Vagina (tissue), 2 donors: ENCODE measurements at regions not wholly inside any gene's neighbourhood (a gene's known extent, or its start where the extent isn't known, plus 50 kb on each side); places are given as distances from the start of the nearest gene placed in this dataset.

Source experiments
- DNase-seq, 2 donors: peaks; one replicate each; pipeline ENCODE4 v3.0.0-alpha.2; 2017; ENCODE audit errors: extremely low spot score in 2 of 2
- H3K27ac ChIP-seq: fragments of 200-600 bp; sonication (generic); one replicate; pipeline ENCODE4 v1.5.1; 2019
- H3K27me3 ChIP-seq: fragments of 200-600 bp; sonication (generic); one replicate; pipeline ENCODE4 v1.5.1; 2019
- H3K36me3 ChIP-seq, 2 donors: fragments of 200-600 bp; sonication (generic); one replicate each; pipeline ENCODE4 v1.5.1; 2017 to 2019
- H3K4me1 ChIP-seq: fragments of 200-600 bp; sonication (generic); one replicate; pipeline ENCODE4 v1.5.1; 2019
- H3K4me3 ChIP-seq, 2 donors: fragments of 200-600 bp; sonication (generic); 1 replicate in 1 of 2; 2 replicates in 1 of 2; pipeline ENCODE4 v1.5.1; 2016 to 2019
- H3K9me3 ChIP-seq: fragments of 200-600 bp; sonication (generic); one replicate; pipeline ENCODE4 v1.5.1; 2019
- POLR2A ChIP-seq, 2 donors: fragments of 450-650 bp; IDR thresholded peaks; one replicate each; pipeline ENCODE4 v1.6.1; 2017; ENCODE audit warnings: antibody characterized with exemption in 2 of 2, mild to moderate bottlenecking in 2 of 2, moderate library complexity in 2 of 2
- POLR2AphosphoS5 ChIP-seq, 2 donors: sonication (generic); formaldehyde crosslinking; IDR thresholded peaks; one replicate each; pipeline ENCODE4 v1.9.0; 2017; ENCODE audit warnings: antibody characterized with exemption in 2 of 2, mild to moderate bottlenecking in 2 of 2, low read depth in 1 of 2; ENCODE audit not compliant: insufficient read depth in 1 of 2
- intact Hi-C: fragments of 100-400 bp; cut with DNase I; formaldehyde crosslinking; loops from one replicate; pipeline ENCODE4 v1.15.1; 2023
- TF ChIP-seq, protein P1 (sequence below), 3 experiments: fragments of 450-650 bp in 2 of 3; fragments of 200-600 bp in 1 of 3; sonication (generic) in 1 of 3; IDR thresholded peaks; one replicate each; pipeline ENCODE4 v1.5.1; 2017 to 2019; ENCODE audit warnings: antibody characterized with exemption in 3 of 3, mild to moderate bottlenecking in 2 of 3, moderate library complexity in 2 of 3

DNA sequence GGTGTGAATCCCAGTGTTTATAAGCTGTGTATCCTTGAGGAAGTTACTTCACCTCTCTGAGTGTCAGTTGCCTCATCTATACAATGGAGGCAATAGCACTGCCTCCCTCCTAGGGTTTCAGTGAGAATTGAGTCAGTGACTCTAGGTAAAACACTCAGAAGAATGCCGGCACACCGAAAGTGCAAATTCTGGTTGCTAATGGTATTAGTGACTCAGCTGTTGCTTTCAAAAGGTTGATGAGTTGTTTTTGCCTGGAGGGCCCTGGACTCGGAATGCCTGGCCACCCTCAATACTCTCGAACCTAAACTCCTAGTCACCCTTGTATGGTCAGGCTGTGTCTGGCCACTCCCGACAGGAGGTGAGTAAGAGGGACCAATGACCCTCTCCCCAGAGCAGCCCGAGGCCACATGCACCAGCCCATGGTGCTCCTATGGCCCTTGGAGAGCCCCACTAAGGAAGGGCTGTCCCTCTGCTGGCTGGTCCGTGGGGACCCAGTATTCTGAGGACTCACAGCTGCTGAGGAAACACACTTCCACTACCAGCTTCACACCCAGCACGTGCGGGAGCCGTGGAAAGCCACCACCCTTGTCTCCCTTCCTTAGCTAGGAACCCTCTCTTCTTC lies 60.2 kb downstream of the CALML3 start:
- peak overlapping the region; percentile 48 for H3K27ac ChIP-seq

GRCh38 chr10:5585517-5586206 lies 60.9 kb downstream of the CALML3 start:
- intact Hi-C loops = no loop called here
- Histone ChIP-seq H3K36me3 (no peaks in the 10 kb centered on the region), H3K4me1 (peaks cover 43% of the 10 kb centered on the region), H3K27me3 (no peaks in the 10 kb centered on the region), H3K9me3 (no peaks in the 10 kb centered on the region), H3K27ac (peak overlapping the region; percentile 48), H3K4me3 (no peak overlapping the region)
- TF ChIP-seq POLR2A (IDR thresholded peaks at IDR 0.05) (no peak), POLR2AphosphoS5 (IDR thresholded peaks at IDR 0.05; ENCODE audit: insufficient read depth in 1 of 2, low read depth in 1 of 2) (no peak)
- TF ChIP-seq, protein P1, sequence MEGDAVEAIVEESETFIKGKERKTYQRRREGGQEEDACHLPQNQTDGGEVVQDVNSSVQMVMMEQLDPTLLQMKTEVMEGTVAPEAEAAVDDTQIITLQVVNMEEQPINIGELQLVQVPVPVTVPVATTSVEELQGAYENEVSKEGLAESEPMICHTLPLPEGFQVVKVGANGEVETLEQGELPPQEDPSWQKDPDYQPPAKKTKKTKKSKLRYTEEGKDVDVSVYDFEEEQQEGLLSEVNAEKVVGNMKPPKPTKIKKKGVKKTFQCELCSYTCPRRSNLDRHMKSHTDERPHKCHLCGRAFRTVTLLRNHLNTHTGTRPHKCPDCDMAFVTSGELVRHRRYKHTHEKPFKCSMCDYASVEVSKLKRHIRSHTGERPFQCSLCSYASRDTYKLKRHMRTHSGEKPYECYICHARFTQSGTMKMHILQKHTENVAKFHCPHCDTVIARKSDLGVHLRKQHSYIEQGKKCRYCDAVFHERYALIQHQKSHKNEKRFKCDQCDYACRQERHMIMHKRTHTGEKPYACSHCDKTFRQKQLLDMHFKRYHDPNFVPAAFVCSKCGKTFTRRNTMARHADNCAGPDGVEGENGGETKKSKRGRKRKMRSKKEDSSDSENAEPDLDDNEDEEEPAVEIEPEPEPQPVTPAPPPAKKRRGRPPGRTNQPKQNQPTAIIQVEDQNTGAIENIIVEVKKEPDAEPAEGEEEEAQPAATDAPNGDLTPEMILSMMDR (IDR thresholded peaks at IDR 0.05) = no peak
- no peak for DNase-seq

More for the DNA sequence above, 60.2 kb downstream of the CALML3 start:
- H3K4me1 ChIP-seq = peaks cover 43% of the 10 kb centered on the region
- no peak overlapping the region for H3K4me3 ChIP-seq
- peak in 1 of 2 donors; percentile 54 for TF ChIP-seq POLR2AphosphoS5 (IDR thresholded peaks at IDR 0.05; ENCODE audit: insufficient read depth in 1 of 2, low read depth in 1 of 2)
- no peak for TF ChIP-seq POLR2A (IDR thresholded peaks at IDR 0.05)
- no peak for DNase-seq
- H3K27me3 ChIP-seq = no peaks in the 10 kb centered on the region
- intact Hi-C loops = no loop called here
- H3K36me3 ChIP-seq = no peaks in the 10 kb centered on the region
- no peaks in the 10 kb centered on the region for H3K9me3 ChIP-seq

GRCh38 chr10:5587151-5588079 lies 62.7 kb downstream of the CALML3 start:
- H3K36me3 ChIP-seq = no peaks in the 10 kb centered on the region
- no peak overlapping the region for H3K4me3 ChIP-seq
- DNase-seq = no peak
- TF ChIP-seq POLR2A (IDR thresholded peaks at IDR 0.05) (no peak), POLR2AphosphoS5 (IDR thresholded peaks at IDR 0.05; ENCODE audit: insufficient read depth in 1 of 2, low read depth in 1 of 2) (peak in 1 of 2 donors; percentile 31)
- no peak overlapping the region for H3K27ac ChIP-seq
- H3K4me1 ChIP-seq = peaks cover 43% of the 10 kb centered on the region
- H3K9me3 ChIP-seq = no peaks in the 10 kb centered on the region
- intact Hi-C loops = no loop called here
- H3K27me3 ChIP-seq = no peaks in the 10 kb centered on the region

GRCh38 chr10:5588080-5588453 lies 63.3 kb downstream of the CALML3 start:
- no peaks in the 10 kb centered on the region for H3K27me3 ChIP-seq
- H3K4me3 ChIP-seq = no peak overlapping the region
- no peak for DNase-seq
- peaks cover 42% of the 10 kb centered on the region for H3K4me1 ChIP-seq
- no peaks in the 10 kb centered on the region for H3K9me3 ChIP-seq
- TF ChIP-seq POLR2AphosphoS5 (IDR thresholded peaks at IDR 0.05; ENCODE audit: insufficient read depth in 1 of 2, low read depth in 1 of 2) (no peak), POLR2A (IDR thresholded peaks at IDR 0.05) (no peak)
- TF ChIP-seq, protein P1 (IDR thresholded peaks at IDR 0.05) = no peak
- H3K27ac ChIP-seq = no peak overlapping the region
- intact Hi-C loops = no loop called here
- H3K36me3 ChIP-seq = no peaks in the 10 kb centered on the region

GRCh38 chr10:5588603-5589002 lies 63.8 kb downstream of the CALML3 start:
- H3K36me3 ChIP-seq = no peaks in the 10 kb centered on the region
- intact Hi-C loops = no loop called here
- TF ChIP-seq, protein P1 (IDR thresholded peaks at IDR 0.05) = no peak
- TF ChIP-seq POLR2AphosphoS5 (IDR thresholded peaks at IDR 0.05; ENCODE audit: insufficient read depth in 1 of 2, low read depth in 1 of 2) (no peak), POLR2A (IDR thresholded peaks at IDR 0.05) (no peak)
- no peak overlapping the region for H3K4me3 ChIP-seq
- peaks cover 37% of the 10 kb centered on the region for H3K4me1 ChIP-seq
- H3K27ac ChIP-seq = no peak overlapping the region
- DNase-seq = no peak
- H3K9me3 ChIP-seq = no peaks in the 10 kb centered on the region
- H3K27me3 ChIP-seq = no peaks in the 10 kb centered on the region
